8988T (cell line): ENCODE measurements at regions not wholly inside any gene's neighbourhood (a gene's known extent, or its start where the extent isn't known, plus 50 kb on each side); places are given as distances from the start of the nearest gene placed in this dataset.
"Not testable (repeated sequence)": the region's sequence is repeated elsewhere in the genome, so short reads cannot be mapped to it uniquely, and the experiment has no call there.

Experiments used
- DNase-seq: peaks from one replicate; pipeline ENCODE4 v3.0.0; 2011

DNA sequence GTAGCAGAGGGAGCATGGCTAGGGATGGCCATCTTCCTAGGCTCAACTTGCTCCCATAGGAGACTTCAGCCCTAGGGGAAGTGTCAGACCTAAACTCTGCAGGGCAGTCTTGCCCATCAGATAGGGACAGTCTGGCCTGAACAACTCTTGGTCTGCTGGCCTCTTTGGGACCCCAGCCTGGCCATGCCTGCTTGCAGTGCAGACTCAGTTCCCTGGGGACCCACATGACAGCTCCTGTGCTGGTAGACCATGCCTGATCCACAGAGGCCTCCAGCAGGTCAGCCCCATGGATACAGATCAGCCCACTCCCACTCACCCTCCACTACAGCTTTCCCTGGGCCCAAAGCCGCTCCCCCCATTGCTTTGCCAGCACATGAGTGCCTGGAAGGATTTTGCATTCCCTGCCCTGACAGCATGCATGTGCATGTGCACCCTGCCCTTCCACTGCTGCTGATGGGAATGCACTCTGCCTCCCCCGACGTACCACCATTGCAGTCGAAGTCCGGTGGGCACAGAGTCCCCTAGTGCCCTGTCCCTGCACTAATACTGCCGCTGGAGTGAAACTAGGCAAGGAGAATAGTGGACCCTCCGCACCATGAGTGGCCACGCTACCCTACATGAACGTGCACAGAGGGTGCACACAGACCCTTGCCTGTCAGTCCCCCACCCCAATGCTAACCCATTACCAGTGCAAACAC, 841.4 kb downstream of the FSCB start:
- DNase-seq, result no peak

DNA sequence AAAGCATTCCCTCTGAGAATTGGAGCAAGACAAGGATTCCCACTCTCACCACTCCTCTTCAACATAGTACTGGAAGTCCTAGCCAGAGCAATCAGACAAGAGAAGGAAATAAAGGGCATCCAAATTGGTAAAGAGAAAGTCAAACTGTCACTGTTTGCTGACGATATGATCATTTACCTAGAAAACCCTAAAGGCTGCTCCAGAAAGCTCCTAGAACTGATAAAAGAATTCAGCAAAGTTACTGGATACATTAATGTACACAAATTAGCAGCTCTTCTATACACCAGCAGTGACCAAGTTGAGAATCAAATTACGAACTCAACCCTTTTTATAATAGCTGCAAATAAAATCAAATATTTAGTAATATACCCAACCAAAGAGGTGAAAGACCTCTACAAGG, 851.9 kb downstream of the FSCB start:
- not testable (repeated sequence) for DNase-seq

DNA sequence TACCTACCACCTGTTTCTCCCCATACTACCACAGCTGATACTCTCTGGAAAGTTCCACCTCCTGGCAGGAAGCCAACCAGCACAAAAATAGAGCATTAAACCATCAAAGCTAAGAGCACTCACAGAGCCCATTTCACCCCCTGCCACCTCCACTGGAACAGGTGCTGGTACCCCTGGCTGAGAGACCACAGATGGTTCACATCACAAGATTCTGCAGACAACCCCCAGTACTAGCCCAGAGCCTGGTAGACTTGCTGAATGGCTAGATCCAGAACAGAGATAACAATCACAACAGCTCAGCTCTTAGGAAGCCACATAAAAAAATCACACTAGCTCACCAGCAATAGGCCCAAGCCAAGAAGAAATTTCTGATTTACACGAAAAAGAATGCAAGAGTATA, 855.2 kb downstream of the FSCB start:
- no peak for DNase-seq

DNA sequence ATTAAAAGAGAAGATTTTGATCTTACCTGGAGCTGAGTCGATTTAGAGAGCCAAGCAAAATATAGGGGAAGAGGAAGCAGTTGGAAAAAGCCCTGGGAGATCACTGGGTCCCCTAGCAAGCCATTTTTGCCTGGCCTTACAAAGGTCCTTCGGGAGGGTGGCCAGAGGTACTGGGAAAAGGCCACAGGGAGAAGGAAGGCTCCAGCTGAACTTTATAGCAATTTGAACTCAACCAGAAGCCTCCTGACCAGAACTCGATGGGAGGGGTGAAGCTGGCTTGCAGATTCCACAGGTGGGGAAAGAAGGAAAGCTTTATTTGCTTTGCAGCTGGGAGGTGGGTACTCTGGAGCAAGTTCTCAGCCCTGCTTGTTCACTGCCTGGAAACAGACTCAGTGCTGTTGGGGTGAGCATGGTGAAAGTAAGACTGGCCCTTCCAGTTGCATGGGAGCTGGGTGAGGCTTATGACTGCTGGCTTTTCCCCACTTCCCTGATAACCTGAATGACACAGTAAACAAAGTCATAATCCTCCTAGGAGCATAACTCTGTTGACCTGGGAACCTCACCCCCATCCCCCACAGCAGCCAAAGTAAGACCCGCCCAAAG, 855.8 kb downstream of the FSCB start:
- DNase-seq, result no peak

DNA sequence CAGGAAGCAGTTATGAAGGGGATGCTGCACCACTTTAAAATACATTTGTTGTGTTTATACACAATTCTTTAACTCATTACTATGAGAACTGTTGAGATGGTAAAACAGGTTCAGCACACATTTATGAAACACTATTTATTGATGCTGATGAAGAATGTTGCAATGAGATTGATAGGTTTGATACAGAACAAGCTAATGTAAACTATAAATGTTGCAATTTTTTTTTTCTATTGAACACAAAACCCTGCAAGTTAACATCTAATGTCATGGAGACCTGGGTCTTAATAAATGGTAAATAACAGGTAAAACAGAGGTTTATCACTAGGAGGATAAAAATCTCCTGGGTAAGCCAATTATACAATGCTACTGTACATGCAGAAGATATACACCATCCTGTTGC, 857.6 kb downstream of the FSCB start:
- no peak for DNase-seq

DNA sequence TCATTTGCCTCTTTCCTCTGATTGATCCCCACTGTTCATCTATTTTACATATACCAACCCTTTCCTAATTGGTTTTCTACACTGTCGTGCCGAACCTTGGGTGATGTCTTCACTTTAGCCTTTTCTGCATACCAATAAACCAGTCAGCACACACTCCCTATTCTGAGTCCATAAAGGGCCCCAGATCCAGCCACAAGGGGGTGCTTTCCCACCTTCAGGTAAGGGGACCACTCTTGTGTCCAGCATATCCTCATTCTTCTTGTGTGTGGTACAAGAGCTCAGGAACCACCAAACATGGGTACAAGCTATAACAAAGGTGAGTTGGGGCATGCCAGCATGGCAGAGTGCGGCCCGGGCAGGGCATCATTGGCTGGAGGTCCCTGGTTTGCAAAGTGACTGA, 859.8 kb downstream of the FSCB start:
- no peak for DNase-seq

DNA sequence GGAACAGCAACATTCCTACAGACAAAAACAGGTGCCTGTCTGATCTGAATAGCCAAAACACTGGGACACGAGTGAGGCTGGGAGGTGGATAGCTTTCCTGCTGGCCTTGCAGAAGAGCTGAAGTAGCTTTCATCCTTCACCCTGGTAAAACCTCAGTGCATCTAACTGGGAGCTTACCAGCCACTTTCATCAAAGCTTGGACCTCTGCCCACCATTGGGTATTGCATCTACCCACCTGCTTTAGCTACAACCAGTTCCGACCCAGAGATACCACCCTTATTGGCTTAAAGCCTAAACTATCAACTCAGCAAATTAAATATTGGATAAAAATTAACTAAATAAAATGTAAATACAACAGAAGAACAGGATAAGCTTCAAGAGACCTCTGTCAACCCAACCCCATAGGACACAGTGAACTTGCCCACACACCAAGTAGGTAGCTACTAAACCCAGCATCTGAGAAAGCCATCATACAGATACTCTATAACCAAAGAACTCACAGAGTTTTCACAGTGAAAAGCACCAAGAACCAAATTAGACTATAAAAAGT, 866.3 kb downstream of the FSCB start:
- no peak for DNase-seq

DNA sequence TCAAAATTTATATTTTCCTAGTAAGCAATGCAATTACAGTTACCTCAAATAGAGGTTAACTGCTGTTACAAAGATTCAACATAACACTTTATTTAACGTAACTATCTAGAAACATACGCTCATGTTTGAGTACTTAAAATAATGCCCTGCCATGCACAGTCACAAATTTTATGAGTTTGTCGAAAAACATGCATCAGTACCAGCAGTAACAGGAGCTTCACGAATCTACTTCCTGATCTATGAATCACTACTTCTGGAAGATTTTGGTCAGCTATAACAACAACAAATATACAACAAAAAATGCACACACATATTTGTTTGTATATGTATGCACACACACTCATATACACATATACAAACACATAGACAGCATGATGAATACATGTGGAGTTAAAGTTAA, 881.8 kb downstream of the FSCB start:
- DNase-seq, result no peak

DNA sequence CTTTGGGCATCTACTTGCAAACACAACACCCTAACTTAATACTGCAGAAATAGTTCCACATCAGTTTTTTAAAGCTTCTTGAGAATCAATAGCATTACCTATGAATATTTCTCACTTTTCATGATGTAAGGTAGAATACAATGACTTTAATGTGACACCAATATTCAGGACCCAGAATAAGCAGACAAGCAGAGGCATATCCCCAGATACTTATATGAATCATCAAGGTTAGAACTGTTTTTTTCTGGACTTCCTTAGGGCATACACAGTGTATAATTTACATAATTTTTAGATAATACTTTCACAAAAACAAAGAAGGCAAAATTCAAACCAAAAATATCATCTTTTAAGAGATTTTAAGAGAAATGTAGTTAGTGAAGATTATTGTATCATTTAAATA, 885.8 kb downstream of the FSCB start:
- DNase-seq, result no peak

DNA sequence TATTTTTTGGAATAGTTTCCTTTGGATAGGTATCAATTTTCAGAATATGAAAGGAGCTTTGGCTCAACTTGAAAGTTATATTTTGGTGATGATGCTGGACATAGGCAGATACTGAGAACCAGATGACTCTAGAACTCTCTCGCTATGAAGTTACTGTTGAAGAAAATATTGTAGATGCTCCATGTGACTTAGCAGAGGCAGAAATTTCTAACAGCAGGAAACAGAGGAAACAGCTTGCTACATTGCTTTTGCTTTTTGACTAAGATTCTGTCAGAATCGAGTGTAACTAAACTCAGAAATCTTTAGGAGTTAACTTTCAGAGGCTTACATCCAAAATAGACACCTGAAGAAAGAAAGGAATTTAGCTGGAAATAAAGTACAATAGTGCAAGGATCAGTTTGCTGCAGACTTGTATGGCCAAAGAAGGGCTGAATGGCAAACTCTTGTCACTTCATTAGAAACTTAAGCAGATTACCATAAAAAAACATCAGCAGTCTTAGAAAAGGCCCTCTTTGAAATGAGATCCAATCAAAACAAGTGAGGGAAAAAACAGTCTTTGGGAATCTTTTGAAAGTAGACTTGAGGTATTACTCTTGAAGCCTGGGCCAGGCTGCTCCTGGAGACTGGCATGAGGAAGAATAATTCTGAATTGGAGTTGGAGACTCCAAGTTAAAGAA, 911.8 kb downstream of the FSCB start:
- DNase-seq, result no peak

DNA sequence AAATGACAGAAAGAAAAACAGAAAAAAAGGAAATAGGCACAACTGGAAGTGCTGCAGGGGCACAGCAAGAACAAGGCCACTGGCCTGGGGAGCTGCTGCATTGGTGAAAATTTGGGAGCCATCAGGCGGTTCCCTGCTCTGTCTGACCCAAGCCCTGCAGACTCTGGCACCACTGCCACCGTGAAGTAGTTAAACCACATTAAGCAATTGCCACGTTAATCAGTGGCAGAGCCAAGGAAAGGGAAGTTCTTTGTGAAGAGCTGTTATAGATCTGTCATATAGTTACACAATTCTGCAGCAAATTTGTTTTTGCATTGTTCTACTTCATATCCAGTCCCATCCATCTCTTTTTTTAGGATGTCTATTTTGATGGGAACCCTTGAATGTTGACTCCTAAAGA, 915.3 kb downstream of the FSCB start:
- no peak for DNase-seq

DNA sequence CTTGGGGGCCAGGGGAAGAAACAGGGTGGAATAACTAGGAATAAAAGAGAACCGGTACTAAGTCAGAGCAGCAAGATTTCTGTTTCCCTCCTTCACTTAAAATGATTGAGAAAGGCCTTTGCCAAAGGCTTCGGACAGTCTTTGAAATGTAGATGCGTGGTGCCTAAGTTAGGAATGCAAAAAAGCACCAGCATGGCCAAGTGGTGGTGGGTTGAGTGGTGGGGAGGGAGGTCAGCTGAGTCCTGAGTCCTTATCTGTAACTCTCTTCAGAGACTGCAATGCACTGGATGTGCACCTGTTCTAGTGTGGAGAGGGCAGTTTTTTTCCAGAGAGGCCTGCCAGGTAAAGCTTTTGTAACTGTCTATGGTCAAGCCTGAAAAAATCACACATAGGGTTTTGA, 919.9 kb downstream of the FSCB start:
- no peak for DNase-seq

DNA sequence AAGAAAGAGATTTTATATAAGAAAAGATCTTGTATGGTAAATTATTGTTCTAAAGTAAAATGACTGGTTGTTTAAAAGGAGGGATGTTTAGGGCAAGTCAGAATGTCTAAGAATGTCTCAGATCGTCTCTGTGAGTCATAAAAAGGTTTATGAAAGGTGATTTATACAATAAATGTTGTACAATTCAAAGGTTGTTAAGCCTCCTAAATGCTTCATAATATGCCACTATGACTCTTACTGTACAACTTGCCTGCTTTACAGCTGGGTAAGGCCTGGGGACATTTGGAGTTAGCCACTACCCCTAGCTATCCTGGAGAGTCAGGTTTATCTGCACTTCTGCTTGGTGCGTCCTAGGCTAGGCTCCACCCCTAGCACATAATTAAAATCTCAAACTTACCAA, 927.4 kb downstream of the FSCB start:
- no peak for DNase-seq

DNA sequence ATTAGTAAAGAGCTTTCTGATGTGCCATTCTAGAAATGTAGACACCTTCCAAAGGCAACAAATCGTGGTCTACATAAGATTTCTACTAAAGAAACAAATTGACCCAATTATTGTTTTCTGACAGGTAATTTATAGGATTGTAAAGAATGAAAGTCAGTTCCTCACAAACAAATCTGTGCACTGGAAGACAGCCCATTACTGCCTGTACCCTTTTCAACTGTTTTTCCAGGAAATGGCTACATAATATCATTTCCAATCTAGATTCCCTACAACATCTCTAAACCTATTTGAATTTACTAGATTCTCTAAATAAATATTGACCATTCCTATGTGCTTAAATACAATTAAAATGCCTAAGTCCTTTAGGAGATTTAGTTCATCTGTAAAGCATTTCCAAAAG, 939.1 kb downstream of the FSCB start:
- no peak for DNase-seq

DNA sequence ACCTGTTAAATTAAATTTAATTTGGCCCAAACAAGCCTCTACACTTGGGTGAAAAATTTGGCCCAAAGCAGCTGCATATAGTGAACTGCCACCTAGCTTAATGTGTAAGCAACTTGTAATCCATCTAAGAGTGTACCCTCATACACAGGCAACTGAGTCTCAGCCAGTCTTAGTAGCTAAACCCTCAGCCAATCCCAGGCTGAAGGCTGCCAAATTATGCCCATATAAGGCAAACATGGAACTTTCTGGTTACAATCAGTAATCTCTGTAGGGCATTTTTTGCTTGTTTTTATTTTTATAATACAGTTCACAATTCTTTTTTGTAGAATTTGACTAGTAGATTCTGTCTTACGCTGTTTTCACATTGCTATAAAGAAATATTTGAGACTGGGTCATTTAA, 958.7 kb downstream of the FSCB start:
- DNase-seq, result no peak

DNA sequence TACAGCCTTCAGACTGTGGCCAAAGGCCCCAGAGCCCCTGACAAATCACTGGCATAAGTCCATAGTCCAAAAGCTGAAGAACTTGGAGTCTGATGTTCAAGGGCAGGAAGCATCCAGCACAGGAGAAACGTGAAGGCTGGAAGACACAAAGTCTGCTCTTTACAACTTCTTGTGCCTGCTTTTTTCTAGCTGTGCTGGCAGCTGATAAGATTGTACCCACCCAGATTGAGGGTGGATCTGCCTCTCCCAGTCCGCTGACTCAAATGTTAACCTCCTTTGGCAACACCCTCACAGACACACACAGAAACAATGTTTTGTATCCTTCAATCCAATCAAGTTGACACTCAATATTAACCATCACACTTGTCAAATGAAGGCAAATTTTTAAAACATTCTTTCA, 959.5 kb downstream of the FSCB start:
- DNase-seq, result not testable (repeated sequence)

DNA sequence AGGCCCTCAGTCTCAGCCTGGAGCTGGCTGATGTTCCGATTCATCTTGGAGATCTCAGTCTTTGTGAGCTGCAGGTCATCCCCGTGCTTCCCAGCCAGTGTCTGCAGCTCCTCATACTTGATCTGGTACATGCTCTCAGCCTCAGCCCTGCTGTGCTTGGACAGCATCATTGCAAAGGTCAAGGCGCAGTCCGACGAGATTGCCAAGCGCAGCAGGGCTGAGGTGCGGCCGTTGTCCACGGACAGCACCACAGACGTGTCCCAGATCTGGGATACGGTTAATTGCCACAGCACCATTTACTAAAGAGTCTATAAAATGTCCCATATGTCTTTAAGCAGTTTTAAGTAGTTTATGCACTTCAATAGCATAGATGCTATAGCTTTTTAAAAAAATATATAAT, 965.7 kb downstream of the FSCB start:
- DNase-seq, result no peak

DNA sequence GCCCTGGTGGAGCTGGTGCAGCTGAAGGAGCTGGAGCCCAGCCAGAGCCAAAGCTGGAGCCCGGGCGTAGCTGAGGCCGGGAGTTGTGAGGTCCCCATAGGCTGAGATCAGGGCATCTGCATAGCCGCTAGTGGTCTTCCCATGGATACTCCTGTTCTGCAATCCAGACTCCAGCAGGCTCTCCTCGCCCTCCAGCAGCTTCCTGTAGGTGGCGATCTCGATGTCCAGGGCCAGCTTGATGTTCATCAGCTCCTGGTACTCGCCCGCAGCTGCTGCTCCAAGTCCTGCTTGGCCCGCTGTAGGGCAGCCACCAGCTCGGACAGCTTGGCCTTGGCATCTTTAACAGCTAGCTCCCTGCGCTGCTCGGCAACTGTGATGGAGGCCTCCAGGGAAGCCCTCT, 966.1 kb downstream of the FSCB start:
- DNase-seq, result no peak

DNA sequence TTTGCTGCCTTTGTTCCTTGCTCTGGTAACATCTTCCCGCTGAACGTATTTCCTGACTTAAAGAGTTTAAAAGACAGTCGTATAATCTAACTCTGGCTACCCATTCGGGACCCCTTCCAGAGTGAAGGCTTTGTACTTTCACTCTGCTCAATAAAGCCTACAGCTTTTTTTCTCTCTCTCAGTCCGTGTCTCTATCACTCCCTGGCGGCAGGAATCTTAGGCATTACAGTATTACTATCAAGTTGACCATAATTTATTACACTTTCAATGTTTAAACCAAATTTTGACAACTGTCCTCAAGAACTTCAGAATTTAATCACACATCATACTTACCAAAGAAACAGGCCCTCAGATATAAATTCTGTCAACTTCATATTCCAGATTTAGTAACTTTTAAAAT, 967.9 kb downstream of the FSCB start:
- no peak for DNase-seq

DNA sequence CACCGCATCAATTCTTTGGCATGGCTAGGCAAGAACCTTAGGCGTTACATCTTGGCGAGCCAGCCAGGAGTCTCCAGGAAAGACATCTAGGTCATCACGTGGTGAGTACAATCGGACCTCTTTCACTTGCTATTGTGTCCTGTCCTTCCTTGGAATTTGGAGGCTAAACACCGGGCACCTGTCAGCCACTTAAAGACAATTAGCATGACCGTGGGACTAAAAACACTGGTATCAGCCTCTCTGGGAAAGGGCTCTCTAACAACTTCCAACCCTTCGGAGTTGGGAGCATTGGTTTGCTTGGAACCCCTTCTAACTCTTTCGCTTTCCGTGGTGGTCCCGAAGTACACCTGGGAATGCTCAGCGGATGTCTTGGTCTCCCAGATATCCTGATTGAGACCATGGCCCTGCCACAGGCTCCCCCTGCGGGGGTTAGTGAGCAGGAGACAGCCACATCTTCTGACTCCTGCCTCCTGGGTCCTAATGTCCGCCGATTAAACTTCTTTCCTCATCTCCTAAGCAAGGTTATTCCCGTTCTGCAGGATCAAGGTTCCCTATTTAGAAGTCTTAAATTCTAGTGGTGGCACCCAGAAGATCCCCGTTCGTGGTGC, 971.7 kb downstream of the FSCB start:
- DNase-seq, result no peak

DNA sequence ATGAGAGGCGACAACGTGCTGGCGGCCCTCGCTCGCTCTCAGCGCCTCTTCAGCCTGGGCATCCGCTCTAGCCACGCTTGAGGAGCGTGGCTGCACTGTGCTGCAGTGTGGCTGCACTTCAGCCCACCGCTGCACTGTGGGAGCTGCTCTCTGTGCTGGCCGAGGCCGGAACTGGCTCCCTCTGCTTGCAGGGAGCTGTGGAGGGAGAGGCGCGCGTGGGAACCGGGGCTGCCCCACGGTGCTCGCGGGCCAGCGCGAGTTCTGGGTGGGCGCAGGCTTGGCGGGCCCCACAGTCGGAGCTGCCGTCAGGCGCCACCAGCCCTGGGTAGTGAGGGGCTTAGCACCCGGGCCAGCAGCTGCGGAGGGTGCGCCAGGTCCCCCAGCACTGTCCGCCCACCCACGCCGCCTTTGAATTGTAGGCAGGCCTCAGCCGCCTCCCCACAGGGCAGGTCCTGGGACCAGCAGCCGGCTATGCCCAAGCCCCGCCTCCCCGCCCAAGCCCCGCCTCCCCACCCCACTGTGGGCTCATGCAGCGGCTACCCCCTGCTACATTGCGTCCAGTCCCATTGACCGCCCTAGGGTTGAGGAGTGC, 974.2 kb downstream of the FSCB start:
- no peak for DNase-seq

DNA sequence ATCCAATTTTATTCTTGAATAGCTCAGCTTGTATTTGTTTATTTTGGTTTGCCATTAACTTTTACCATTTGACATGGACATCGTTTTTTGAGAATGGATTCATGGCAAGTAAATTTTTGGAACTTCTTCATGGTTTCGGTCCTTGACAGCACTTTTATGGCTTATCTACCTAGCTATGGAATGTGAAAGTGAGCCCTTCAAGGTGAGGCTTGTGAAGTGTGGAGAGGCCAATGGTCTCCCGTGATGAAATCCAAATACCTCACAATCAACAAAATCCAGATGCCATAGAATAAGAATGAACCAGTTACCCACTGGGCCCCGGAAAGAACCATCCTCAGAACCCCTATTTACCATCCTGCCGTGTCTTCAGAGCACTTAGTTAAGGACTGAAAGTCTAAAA, 978.8 kb downstream of the FSCB start:
- no peak for DNase-seq

DNA sequence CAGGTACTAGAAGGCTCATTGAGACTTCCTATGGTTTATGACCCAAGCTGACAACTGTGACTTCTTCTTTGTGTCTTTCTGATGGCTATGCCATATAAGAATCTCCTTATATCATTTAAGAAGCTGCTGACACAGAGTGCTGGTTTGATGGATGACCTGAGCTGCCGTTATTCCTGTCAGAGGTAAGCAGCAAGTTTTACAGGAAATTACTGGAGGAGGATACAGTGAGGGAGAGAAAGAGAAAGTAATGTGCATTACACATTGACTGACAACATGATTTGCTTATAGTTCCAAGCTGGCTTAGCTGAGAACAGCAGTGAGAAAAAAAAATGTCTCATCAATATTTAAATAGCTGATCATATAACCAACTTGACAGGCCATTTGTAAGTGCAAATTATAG, 981.4 kb downstream of the FSCB start:
- no peak for DNase-seq

DNA sequence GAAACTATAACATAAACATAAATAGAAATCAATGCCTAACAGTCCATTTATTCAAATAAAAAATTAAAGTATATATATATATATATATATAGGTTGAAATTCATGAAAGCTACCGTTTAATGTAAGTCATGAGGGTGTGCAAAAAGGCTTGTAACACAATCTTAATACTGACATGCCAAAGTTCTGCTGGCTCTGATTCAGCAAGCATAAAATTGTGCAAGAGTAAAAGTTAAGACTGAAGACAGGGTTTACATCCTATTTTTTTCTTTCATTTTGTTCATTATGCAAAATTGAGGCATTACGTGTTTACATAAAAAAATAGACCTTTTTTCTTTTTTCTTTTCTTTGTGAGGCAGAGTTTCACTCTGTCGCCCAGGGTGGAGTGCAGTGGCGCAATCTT, 984.2 kb downstream of the FSCB start:
- no peak for DNase-seq
